Activated T-cell treated with anti-CD3 and anti-CD28 coated beads, Interleukin-2, amount 50 U/mL, for 4 hours (primary cell): ENCODE measurements at regions not wholly inside any gene's neighbourhood (a gene's known extent, or its start where the extent isn't known, plus 50 kb on each side); places are given as distances from the start of the nearest gene placed in this dataset.
A peak's percentile ranks its signal among the peaks of the same experiment; 100 is the strongest.
"Not testable (repeated sequence)": the region's sequence is repeated elsewhere in the genome, so short reads cannot be mapped to it uniquely, and the experiment has no call there.

ENCODE experiments used
- ATAC-seq, 2 donors: fragments of 200-7000 bp; cut with Tn5 transposase; one replicate each; pipeline ENCODE4 v1.10.0; 2021
- DNase-seq: peaks from one replicate; pipeline ENCODE4 v3.0.0-alpha.2; 2020
- H3K27me3 Mint-ChIP-seq: one replicate; pipeline ENCODE4 v1.8.0; 2021; ENCODE audit warnings: low read depth, mixed read lengths
- H3K36me3 Mint-ChIP-seq: one replicate; pipeline ENCODE4 v1.8.0; 2022; ENCODE audit warnings: mixed read lengths; ENCODE audit not compliant: insufficient read depth
- H3K4me1 Mint-ChIP-seq: one replicate; pipeline ENCODE4 v1.8.0; 2021; ENCODE audit warnings: low read depth, mixed read lengths
- H3K4me3 Mint-ChIP-seq: one replicate; pipeline ENCODE4 v1.8.0; 2021; ENCODE audit warnings: mild to moderate bottlenecking, moderate library complexity, mixed read lengths
- H3K9me3 Mint-ChIP-seq: one replicate; pipeline ENCODE4 v1.8.0; 2021; ENCODE audit warnings: mixed read lengths

- ATAC-seq, H3K4me3 Mint-ChIP-seq, H3K27me3 Mint-ChIP-seq, H3K36me3 Mint-ChIP-seq, DNase-seq, H3K9me3 Mint-ChIP-seq, H3K4me1 Mint-ChIP-seq: not testable (repeated sequence)
Measured at GRCh38 chr17:15877882-15878500, 66.9 kb upstream of the ADORA2B start.

- ATAC-seq = no peak
- H3K9me3 Mint-ChIP-seq = no peaks in the 10 kb centered on the region
- DNase-seq = no peak
Measured at GRCh38 chr17:15882058-15882720, 62.7 kb upstream of the ADORA2B start.

DNA sequence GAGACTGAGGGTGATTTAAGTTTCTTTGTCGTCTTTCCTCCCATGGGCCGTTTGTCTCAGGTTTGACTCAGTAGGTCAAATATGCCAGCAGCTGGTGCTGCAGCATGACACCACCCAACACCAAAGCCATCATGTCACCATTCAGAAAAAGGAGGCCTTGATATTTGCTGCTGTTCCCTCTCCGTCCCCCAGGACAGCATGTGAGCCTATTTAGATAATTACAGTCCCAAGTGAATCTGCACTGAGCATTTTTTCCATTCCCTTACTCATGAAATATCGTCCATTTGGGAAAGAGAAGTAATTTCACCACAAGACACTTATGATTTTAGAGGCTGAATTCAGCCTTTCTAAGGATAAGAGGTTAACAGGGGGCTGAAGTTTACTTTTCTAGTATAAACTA, 62.2 kb upstream of the ADORA2B start:
- no peaks in the 10 kb centered on the region for H3K36me3 Mint-ChIP-seq
- H3K4me3 Mint-ChIP-seq = no peak overlapping the region
- no peaks in the 10 kb centered on the region for H3K27me3 Mint-ChIP-seq
- H3K9me3 Mint-ChIP-seq = no peaks in the 10 kb centered on the region
- DNase-seq = no peak
- no peak for ATAC-seq
- peaks cover 17% of the 10 kb centered on the region for H3K4me1 Mint-ChIP-seq

More at GRCh38 chr17:15882058-15882720, 62.7 kb upstream of the ADORA2B start:
- H3K36me3 Mint-ChIP-seq = no peaks in the 10 kb centered on the region
- H3K27me3 Mint-ChIP-seq = no peaks in the 10 kb centered on the region
- no peak overlapping the region for H3K4me3 Mint-ChIP-seq
- H3K4me1 Mint-ChIP-seq = peaks cover 14% of the 10 kb centered on the region

- DNase-seq (no peak), ATAC-seq (peak in 1 of 2 donors; percentile 38)
- H3K9me3 Mint-ChIP-seq = no peaks in the 10 kb centered on the region
- no peaks in the 10 kb centered on the region for H3K36me3 Mint-ChIP-seq
- H3K4me1 Mint-ChIP-seq = peaks cover 17% of the 10 kb centered on the region
- H3K27me3 Mint-ChIP-seq = no peaks in the 10 kb centered on the region
- no peak overlapping the region for H3K4me3 Mint-ChIP-seq
Measured at GRCh38 chr17:15883617-15884111, 61.3 kb upstream of the ADORA2B start.

GRCh38 chr17:15884731-15885130, 60.2 kb upstream of the ADORA2B start:
- Mint-ChIP-seq H3K9me3 (no peaks in the 10 kb centered on the region), H3K27me3 (no peaks in the 10 kb centered on the region), H3K4me3 (no peak overlapping the region), H3K4me1 (peaks cover 17% of the 10 kb centered on the region), H3K36me3 (no peaks in the 10 kb centered on the region)
- no peak for DNase-seq
- ATAC-seq = no peak

DNA sequence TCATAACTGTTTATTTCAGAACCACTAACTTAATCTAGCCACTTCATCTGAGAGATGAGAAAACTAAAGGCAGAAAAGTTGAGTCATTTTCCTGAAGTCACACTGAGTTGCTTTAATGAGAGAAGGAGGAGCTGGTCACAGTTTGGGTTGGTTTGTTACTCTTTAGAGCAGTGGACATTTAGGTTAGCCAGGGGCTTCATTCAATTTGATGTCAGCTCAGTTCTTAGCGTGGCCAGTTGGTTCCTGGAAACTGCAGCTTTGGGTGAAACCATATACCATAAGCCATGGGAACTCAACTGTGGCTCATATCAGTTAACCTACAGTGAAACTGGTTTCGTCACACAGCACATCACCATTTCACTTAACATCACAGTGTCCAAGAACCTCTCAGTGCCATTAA, 59.2 kb upstream of the ADORA2B start:
- DNase-seq (no peak), ATAC-seq (peak; percentile 46 to 53)
- no peaks in the 10 kb centered on the region for H3K27me3 Mint-ChIP-seq
- H3K9me3 Mint-ChIP-seq = no peaks in the 10 kb centered on the region
- no peaks in the 10 kb centered on the region for H3K36me3 Mint-ChIP-seq
- H3K4me1 Mint-ChIP-seq = peaks cover 17% of the 10 kb centered on the region
- no peak overlapping the region for H3K4me3 Mint-ChIP-seq

DNA sequence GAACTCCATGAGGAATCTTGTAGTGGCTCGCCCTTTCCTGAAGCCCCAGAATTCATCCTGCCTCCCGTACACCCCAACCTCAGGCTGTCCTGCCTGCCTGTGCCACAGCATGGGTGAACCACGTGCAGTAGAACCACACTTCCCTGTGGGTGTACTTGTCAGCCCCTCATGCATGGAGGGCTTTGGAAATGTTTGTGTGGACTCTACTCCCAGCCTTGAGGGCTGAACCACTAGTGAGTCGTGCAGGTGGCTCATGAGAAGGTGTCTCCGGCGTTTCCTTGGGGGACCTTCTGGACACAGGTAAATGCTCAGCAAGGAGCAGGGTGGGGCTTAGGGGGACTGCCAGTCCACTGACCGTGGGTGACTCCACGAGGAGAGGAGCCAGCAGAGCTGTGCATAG, 58.7 kb upstream of the ADORA2B start:
- ATAC-seq = no peak
- H3K9me3 Mint-ChIP-seq = no peaks in the 10 kb centered on the region

GRCh38 chr17:15886804-15887203, 58.1 kb upstream of the ADORA2B start:
- ATAC-seq (no peak), DNase-seq (no peak)
- H3K9me3 Mint-ChIP-seq = no peaks in the 10 kb centered on the region
- no peaks in the 10 kb centered on the region for H3K27me3 Mint-ChIP-seq
- peaks cover 17% of the 10 kb centered on the region for H3K4me1 Mint-ChIP-seq
- H3K36me3 Mint-ChIP-seq = no peaks in the 10 kb centered on the region
- no peak overlapping the region for H3K4me3 Mint-ChIP-seq

More for the DNA sequence above, 58.7 kb upstream of the ADORA2B start:
- Mint-ChIP-seq H3K4me1 (peaks cover 17% of the 10 kb centered on the region), H3K4me3 (no peak overlapping the region), H3K36me3 (no peaks in the 10 kb centered on the region), H3K27me3 (no peaks in the 10 kb centered on the region)
- no peak for DNase-seq

DNA sequence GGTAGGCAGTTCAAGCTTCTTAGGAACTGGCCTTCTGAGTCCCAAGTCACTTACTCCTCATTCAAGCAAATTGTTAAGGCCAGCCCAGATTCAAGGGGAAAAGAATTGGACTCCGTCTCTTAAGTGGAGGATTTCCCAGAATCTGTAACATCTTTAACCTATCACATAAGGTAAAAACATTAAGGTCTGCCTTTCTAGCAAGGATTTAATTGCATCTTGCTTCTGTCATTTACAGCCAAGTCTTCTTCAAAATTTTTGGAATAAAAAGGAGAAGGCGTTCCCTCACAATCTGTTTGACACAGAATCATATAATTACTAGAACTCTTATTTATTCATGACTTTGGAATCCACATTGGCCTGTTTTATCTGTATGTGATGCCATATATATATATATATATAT, 56.5 kb upstream of the ADORA2B start:
- ATAC-seq = no peak
- H3K4me3 Mint-ChIP-seq = no peak overlapping the region
- H3K27me3 Mint-ChIP-seq = peaks cover 1% of the 10 kb centered on the region
- no peak for DNase-seq
- no peaks in the 10 kb centered on the region for H3K9me3 Mint-ChIP-seq
- peaks cover 17% of the 10 kb centered on the region for H3K4me1 Mint-ChIP-seq
- no peaks in the 10 kb centered on the region for H3K36me3 Mint-ChIP-seq

DNA sequence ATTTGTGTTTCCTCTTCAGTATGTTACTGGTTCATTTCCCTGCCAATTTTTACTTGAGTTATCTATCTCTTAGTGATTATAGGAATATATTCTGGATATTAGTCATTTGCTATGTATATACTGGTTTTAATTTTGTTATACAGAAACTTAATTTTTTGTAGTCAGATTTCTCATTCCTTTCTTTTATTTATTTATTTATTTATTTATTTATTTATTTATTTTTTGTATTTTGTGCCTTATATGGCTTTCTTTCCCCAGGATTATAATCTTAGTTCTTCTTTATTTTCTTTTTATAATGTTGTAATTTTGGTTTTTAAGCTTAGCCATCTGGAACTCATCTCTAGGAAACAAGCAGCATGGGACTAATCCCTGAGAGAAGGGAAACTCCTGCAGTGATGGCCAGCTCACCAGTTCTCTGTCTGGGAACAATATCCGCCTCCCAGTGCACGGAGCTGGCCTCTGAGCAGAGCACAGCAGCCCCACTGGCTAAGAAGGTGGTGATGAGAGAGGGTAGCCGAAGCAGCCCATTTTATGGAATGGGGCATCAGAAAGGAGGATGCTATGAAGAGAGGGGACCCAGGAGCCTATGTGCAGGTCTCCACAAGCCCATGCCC, 54.5 kb upstream of the ADORA2B start:
- ATAC-seq = no peak
- no peak for DNase-seq
- H3K4me1 Mint-ChIP-seq = peaks cover 17% of the 10 kb centered on the region
- H3K36me3 Mint-ChIP-seq = no peaks in the 10 kb centered on the region
- H3K27me3 Mint-ChIP-seq = peaks cover 2% of the 10 kb centered on the region
- H3K4me3 Mint-ChIP-seq = no peak overlapping the region
- H3K9me3 Mint-ChIP-seq = no peaks in the 10 kb centered on the region

- Mint-ChIP-seq H3K9me3 (no peaks in the 10 kb centered on the region), H3K4me3 (no peak overlapping the region)
- no peak for ATAC-seq
Measured at GRCh38 chr17:15891318-15891717, 53.6 kb upstream of the ADORA2B start.

GRCh38 chr17:15892244-15892643, 52.7 kb upstream of the ADORA2B start:
- Mint-ChIP-seq H3K4me1 (peaks cover 8% of the 10 kb centered on the region), H3K36me3 (no peaks in the 10 kb centered on the region), H3K4me3 (no peak overlapping the region), H3K9me3 (no peaks in the 10 kb centered on the region), H3K27me3 (peaks cover 2% of the 10 kb centered on the region)
- DNase-seq (no peak), ATAC-seq (no peak)

More at GRCh38 chr17:15891318-15891717, 53.6 kb upstream of the ADORA2B start:
- DNase-seq = no peak
- H3K27me3 Mint-ChIP-seq = peaks cover 2% of the 10 kb centered on the region
- H3K36me3 Mint-ChIP-seq = no peaks in the 10 kb centered on the region
- H3K4me1 Mint-ChIP-seq = peaks cover 13% of the 10 kb centered on the region

GRCh38 chr17:15892731-15893657, 51.9 kb upstream of the ADORA2B start:
- no peak for DNase-seq
- Mint-ChIP-seq H3K9me3 (no peaks in the 10 kb centered on the region), H3K36me3 (no peaks in the 10 kb centered on the region), H3K27me3 (peaks cover 2% of the 10 kb centered on the region), H3K4me1 (peaks cover 12% of the 10 kb centered on the region), H3K4me3 (no peak overlapping the region)
- ATAC-seq = no peak

GRCh38 chr17:15893658-15894024, 51.3 kb upstream of the ADORA2B start:
- Mint-ChIP-seq H3K27me3 (peaks cover 2% of the 10 kb centered on the region), H3K36me3 (no peaks in the 10 kb centered on the region), H3K4me3 (no peak overlapping the region), H3K9me3 (no peaks in the 10 kb centered on the region), H3K4me1 (peaks cover 15% of the 10 kb centered on the region)
- DNase-seq (no peak), ATAC-seq (no peak)
